Fibroblast of lung (primary cell): ENCODE measurements at regions not wholly inside any gene's neighbourhood (a gene's known extent, or its start where the extent isn't known, plus 50 kb on each side); places are given as distances from the start of the nearest gene placed in this dataset.

Source experiments
- EZH2 ChIP-seq: IDR thresholded peaks from 2 replicates; pipeline ENCODE4 v1.5.1; 2012; ENCODE audit warnings: low read length, control low read depth, mild to moderate bottlenecking; ENCODE audit errors: missing control alignments
- TF ChIP-seq, protein P1 (sequence below), 2 donors: IDR thresholded peaks in 1 of 2; conservative IDR thresholded peaks in 1 of 2; 1 replicate in 1 of 2; 2 replicates in 1 of 2; pipeline ENCODE4 v1.5.1; 2011 to 2012; ENCODE audit warnings: low read length in 2 of 2, control low read depth in 1 of 2, inconsistent platforms in 1 of 2, low read depth in 1 of 2, mild to moderate bottlenecking in 1 of 2

DNA sequence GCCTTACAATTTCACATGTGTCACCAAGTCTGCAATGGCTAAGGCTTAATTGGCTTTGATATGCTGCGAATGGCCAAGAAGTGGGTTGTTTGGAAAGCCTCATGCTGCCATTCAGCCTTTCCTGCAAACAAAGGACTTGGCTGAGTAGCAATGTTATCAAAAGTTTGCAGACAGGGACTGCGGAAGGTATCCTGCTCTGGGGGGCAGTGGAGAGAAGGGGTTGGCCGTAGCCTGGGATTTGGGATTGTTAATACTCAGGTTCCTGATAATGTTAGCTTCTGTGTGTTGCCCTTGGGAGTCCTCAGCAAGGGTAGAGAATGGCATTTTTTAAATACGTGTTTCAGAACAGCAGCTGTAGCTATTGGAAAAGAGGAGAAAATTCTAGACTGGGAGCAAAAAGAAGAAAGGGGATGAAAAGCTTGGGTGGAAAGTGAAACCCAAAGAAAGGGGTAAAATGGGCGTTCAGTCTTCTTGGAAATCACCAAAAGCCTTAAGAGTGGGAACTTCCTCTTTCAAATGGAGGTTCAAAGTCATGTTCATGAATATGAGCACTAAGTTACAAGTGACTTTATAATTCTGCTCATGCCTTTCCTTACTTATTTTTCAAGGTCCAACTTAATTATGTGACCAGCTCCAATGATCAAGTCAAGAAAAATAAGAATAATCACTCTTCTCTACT, 325.1 kb downstream of the RNF144A start:
- TF ChIP-seq, protein P1, sequence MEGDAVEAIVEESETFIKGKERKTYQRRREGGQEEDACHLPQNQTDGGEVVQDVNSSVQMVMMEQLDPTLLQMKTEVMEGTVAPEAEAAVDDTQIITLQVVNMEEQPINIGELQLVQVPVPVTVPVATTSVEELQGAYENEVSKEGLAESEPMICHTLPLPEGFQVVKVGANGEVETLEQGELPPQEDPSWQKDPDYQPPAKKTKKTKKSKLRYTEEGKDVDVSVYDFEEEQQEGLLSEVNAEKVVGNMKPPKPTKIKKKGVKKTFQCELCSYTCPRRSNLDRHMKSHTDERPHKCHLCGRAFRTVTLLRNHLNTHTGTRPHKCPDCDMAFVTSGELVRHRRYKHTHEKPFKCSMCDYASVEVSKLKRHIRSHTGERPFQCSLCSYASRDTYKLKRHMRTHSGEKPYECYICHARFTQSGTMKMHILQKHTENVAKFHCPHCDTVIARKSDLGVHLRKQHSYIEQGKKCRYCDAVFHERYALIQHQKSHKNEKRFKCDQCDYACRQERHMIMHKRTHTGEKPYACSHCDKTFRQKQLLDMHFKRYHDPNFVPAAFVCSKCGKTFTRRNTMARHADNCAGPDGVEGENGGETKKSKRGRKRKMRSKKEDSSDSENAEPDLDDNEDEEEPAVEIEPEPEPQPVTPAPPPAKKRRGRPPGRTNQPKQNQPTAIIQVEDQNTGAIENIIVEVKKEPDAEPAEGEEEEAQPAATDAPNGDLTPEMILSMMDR (conservative IDR thresholded peaks at IDR 0.05 in 1 of 2, IDR thresholded peaks at IDR 0.05 in 1 of 2; ENCODE audit: low read depth in 1 of 2, low read length in 2 of 2), result no peak
- TF ChIP-seq EZH2, result no peak
